ENCODE measurements at regions not wholly inside any gene's neighbourhood (a gene's known extent, or its start where the extent isn't known, plus 50 kb on each side); places are given as distances from the start of the nearest gene placed in this dataset.

DNA sequence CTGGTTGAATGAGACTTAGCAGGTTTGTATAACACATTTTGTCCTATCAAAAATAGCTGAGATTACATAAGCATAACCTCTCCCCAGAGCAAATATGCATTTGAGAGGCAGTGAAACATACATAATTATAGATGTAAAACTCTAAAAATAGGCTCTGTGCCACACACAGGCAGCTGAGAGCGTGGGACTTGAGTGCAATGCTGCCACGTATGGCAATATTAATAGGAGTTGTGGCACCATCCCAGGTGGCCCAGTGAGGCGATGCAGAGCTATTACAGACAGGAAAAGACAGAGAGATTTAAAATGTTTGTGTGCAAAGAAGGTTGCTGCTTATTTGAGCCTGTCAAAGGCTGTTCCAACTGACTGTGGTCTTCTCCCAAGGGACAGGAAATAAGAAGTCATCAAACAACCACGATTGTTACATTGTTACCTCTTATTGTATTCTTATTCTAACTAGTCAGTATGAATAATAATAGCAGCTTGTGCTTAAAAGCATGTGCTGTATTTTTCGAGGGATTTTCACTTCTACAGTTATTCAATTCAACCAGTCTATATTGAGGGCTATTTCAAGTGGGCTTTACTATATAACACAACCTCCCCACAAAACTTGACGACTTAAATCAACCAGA, 116.5 kb downstream of the SALL1 start:
- TF ChIP-seq, protein P1, sequence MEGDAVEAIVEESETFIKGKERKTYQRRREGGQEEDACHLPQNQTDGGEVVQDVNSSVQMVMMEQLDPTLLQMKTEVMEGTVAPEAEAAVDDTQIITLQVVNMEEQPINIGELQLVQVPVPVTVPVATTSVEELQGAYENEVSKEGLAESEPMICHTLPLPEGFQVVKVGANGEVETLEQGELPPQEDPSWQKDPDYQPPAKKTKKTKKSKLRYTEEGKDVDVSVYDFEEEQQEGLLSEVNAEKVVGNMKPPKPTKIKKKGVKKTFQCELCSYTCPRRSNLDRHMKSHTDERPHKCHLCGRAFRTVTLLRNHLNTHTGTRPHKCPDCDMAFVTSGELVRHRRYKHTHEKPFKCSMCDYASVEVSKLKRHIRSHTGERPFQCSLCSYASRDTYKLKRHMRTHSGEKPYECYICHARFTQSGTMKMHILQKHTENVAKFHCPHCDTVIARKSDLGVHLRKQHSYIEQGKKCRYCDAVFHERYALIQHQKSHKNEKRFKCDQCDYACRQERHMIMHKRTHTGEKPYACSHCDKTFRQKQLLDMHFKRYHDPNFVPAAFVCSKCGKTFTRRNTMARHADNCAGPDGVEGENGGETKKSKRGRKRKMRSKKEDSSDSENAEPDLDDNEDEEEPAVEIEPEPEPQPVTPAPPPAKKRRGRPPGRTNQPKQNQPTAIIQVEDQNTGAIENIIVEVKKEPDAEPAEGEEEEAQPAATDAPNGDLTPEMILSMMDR (conservative IDR thresholded peaks at IDR 0.05; ENCODE audit: low read length), result no peak
- no peak for TF ChIP-seq EZH2phosphoT487 (IDR thresholded peaks at IDR 0.05; ENCODE audit: borderline replicate concordance, low read depth, low read length)
